Germinal center (tissue), 1 donor: ENCODE measurements at regions not wholly inside any gene's neighbourhood (a gene's known extent, or its start where the extent isn't known, plus 50 kb on each side); places are given as distances from the start of the nearest gene placed in this dataset.
"Not testable (repeated sequence)": the region's sequence is repeated elsewhere in the genome, so short reads cannot be mapped to it uniquely, and the experiment has no call there.

Experiments
- DNase-seq: peaks from one replicate; pipeline ENCODE4 v3.0.0; 2012; ENCODE audit warnings: mixed read lengths, low spot score

DNA sequence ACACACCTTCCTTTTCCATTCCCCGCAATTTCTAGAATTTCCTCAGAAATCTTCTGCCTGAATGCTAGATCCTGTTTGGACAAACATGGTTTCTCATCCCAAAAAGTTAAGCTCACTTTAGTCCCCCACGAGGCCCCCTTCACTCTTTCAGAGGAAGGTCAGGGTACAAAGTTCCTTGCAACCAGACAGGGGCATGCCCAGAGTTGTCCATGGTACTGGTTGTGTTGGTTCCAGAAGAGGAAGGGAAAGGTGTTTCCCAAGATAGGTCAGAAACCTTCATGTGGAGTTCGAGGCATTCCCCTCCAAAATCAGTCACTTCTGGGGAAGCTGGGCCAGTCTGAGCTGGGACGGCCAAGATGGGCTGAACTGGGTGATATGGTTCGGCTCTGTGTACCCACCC is 167.6 kb upstream of the MAFB start:
- no peak for DNase-seq

DNA sequence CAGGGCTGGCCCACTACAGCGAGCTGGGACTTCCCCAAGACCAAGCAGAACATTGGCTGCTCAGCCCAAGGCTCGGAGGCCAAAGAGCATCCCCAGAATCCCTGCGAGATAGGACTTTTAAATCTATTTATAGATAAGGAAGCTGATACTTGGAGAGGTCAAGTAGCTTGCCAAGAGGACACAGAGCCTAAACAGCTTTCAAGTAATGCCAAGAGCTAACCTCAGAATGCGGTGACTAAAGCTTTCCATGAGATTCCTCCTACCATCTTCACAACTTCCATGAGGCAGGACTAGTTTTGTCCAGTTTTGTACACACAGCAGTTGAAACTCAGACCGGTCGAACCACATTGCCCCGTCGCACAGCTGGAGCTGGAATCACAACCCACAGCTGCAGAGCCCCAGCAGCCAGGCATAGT is 168.1 kb upstream of the TOP1 start:
- no peak for DNase-seq

DNA sequence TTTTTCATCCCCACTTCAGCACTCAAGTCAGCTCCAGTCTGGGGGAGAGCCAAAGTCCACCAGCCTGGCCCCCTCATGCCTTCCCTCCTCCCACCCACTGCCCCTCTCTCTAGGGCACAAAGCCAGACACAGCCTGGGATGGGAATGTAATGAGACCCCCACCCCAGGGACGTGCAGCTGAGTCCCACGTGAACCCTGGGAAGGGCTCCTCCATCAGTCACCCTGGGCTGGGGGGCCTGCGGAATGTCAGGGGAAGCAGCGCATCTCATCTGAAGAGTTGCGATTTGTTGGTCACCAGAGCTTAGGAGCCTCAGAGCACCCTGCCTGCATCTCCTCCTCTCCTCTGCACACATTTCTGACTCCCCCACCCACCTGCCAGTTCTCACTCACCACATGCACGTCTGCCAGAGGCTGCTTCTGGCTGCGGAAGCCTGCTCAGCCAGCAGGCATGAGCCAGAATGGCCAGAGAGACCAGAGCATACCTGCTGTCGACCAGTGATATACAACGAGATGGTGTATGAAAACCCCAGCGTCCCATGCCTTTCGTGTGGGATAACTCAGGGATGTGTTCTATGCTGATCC is 167.1 kb upstream of the TOP1 start:
- no peak for DNase-seq

DNA sequence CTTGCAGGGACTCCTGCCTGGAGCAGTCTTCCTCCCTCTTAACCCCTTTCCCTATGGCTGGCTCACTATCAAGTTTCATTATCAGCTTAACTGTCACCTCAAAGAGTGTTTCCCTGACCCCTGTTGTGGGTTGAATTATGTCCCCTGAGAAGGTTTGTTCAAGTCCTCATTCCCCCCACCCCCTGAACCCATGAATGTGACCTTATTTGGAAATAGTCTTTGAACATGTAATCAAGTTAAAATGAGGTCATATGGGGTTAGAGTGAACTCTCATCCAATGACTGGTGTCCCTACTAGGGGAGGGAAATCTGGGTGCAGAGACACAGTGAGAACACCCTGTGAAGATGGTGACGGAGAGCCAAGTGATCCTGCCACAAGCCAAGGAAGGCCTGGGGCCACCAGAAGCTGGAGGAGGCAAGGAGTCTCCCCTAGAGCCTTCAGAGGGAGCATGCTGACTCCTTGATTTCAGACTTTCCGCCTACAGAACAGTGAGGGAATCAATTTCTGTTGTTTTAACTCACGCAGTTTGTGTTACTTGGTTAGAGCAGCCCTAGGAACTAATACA is 165.2 kb upstream of the TOP1 start:
- no peak for DNase-seq

DNA sequence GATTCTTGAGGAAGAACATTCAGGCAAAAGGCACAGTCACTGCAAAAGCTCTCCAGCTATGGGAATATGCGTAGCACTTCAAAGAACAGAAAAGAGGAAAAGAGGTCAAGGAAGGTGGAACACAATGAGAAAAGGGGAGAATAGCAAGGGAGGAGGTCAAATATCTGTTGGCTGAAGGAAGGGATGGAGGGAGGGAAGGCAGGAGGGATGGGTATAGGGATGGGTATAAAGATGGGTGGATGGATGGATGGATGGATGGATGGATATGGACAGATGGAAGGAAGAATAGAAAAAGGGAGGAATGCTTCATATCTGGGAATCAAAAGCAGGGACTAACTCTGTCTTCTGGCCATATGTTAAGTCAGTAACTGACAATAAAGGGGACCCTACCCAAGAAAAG is 164.2 kb upstream of the TOP1 start:
- DNase-seq = no peak

- no peak for DNase-seq
Measured at GRCh38 chr20:40865095-40865494, 163.5 kb upstream of the TOP1 start.

DNA sequence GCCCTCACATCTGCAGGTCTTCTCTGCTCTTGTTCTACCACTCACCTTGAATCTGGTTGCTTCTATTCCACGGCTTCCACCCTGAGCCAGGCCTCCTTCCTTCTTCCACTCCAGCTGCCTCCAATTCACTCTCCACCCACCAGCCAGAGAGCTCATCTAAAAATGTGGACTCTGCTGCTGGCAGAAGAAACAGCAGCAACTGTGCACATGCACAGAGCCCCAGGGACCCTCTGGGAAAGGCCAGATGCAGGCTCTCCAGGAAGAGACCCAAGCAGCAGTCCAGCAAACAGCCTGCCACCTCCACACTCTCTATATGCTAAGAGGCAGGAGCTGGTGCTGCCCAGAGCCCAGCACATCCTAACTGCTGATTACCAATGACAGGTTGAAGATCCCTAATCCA is 162.6 kb upstream of the TOP1 start:
- no peak for DNase-seq

DNA sequence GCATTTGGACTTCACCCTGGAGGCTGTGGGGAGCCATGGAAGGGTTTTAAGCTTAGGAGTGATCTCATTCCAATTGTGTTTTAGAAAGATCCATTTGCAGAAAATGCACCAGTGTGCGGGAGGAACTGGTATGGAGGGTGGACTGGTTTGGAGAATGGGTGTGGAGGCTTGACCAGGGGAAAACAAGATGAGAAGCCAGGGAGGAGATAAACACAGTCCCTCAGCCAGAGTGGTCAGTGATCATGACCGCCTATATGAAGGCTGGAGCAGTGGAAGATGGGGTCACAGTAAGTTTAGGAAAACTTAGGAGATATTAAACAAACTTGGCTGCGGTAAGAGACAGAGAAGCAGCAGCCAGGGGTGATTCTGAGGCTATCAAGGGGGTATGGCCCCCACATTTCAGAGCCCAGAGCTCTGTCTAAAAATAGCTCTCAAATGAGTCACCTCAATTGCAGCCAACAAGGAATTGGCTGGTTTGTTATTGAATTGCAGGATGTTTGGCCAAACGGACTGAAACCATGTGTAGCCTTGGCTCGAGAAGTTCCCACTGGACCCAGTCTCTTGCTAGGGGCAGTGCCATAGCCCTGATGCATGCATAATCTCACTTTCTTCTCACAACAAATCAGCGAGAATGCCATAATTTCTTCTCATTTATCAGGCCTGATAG is 159.9 kb upstream of the TOP1 start:
- no peak for DNase-seq

- no peak for DNase-seq
Measured at GRCh38 chr20:40869218-40870147, 159.1 kb upstream of the TOP1 start.

- DNase-seq = no peak
Measured at GRCh38 chr20:40875116-40876085, 153.2 kb upstream of the TOP1 start.

DNA sequence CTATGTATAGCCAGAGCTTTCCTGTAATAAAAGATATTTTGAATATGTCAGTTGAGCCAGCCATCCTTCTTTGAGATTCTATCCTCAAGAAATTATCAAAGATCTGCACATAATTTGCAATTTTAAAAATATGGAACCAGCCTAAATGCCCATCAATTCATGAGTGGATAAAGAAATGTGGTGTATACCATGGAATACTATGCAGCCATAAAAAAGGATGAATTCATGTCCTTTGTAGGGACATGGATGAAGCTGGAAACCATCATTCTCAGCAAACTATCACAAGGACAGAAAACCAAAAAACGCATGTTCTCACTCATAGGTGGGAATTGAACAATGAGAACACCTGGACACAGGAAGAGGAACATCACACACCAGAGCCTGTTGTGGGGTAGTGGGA is 150.5 kb upstream of the TOP1 start:
- DNase-seq = not testable (repeated sequence)

DNA sequence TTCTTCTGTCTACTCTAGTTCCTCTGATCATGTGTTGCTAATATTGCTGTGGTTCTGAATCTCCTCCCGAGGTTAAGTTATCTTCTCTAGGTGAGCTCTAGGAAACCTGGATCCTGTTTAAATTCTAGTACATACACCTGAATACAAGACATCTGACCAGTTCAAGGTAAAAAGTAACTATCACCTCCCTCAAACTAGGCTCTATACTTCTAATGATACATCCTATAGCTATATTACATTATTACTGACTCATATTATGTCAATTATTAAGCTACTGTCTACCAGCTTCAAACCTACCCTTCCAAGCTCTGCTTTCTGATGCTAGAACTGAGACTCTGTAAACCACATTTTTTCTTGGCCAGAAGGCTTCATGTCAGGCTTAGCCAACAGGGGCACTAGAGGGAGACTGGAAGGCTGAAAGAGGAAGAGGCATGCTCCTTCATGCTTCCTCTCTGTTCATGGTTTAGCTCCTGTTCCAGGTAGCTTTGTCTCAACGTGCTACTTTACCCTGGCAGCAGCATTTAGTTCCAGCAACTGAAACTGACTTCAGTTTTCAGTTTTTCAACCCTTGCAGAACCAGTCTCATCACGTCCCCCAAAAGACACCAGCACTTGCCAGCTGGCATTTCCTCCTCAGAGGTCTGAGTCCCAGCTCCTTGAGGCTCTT is 148.4 kb upstream of the TOP1 start:
- DNase-seq = peak; percentile 49

GRCh38 chr20:40880729-40881109 is 147.9 kb upstream of the TOP1 start:
- no peak for DNase-seq

DNA sequence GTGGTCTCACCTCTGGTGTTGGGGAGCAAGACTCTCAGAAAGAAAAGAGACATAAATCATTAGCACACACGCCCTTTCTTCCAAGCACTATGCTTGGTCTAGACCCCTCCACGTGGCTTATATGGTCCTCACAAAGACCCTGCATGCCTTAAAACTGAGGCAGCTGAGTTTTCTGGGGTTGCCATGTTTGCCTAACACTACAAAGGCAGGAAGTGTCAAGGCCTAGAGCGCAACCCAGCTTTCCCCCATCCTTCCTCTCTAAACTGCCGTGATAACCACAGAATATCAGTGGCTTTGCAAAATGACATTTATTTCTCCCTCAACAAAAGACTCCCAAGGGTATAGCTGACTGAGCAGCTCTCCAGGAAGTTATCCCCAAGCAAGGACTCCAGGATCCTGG is 146.5 kb upstream of the TOP1 start:
- no peak for DNase-seq

DNA sequence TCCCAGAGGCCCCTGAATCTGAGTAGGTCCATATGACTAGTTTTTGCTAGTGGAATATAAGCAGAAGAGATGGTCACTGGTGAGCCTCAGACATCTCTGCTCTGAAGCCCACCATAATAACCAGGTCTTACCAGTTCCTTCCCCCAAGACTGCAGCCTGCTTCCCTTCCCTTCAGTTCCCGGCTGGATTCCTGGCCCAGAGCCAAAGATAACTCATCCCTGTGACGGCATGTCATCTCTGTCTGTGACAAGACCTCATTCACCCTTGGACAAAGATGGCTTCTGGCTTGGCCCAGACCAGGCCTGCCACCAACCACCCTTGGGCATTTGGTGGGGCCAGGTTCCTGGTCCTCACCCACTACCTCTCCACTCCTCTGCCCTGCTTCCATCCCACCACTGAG is 145.5 kb upstream of the TOP1 start:
- no peak for DNase-seq

DNA sequence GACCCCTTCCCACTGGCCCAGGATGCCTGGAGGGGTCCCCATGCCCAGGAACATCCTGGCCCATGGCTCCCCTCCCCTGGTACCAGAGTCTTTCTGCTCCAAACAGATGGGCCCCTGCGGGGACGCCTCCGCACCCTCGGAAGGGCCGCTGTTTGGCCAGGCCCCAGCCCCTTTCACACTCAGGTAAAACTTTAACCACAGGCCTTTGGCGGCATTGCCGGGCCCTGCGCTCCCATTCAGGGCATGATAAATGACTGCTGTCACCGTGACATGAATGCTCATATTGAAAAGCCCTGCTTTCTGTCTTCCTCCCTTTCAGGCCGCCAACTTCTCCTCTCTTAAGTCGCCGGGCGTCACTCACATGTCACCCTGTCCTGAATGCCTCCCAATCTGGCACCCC is 141.5 kb upstream of the TOP1 start:
- DNase-seq = no peak

- not testable (repeated sequence) for DNase-seq
Measured at GRCh38 chr20:40889266-40889665, 139.4 kb upstream of the TOP1 start.

- no peak for DNase-seq
Measured at GRCh38 chr20:40890181-40890580, 138.4 kb upstream of the TOP1 start.

DNA sequence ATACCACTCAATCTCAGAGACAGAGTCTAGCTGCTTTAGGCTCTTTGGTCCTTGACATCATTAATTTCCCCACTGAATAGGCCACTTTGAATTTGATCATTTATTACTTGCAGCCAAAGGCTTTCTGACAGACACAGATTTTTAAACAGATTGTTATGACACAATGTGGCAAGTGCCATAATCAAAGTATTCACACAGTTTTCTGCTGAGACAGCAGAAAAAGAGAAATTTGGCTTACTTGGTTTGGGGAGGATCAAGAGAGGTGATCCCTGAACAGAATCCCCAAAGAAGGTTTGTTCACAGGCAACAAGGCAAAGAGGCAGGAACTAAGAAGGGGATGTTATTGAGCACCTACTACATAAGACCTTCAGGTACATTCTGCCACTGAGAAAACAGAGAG is 138.0 kb upstream of the TOP1 start:
- DNase-seq = no peak

GRCh38 chr20:40891351-40891750 is 137.3 kb upstream of the TOP1 start:
- DNase-seq = no peak

GRCh38 chr20:40892642-40893041 is 136.0 kb upstream of the TOP1 start:
- DNase-seq = peak; percentile 56
